GM12872 (cell line): ENCODE measurements at regions not wholly inside any gene's neighbourhood (a gene's known extent, or its start where the extent isn't known, plus 50 kb on each side); places are given as distances from the start of the nearest gene placed in this dataset.

Experiments used
- CTCF ChIP-seq: IDR thresholded peaks from 3 replicates; pipeline ENCODE4 v1.5.1; 2011; ENCODE audit warnings: low read depth, mild to moderate bottlenecking, low read length, moderate library complexity; ENCODE audit not compliant: insufficient read depth

- TF ChIP-seq CTCF, result no peak
These were observed 52.7 kb upstream of the LARP1 start for GRCh38 chr5:154702477-154702876.

GRCh38 chr5:154701181-154701580 lies 54.0 kb upstream of the LARP1 start:
- no peak for TF ChIP-seq CTCF

GRCh38 chr5:154698763-154699162 lies 56.4 kb upstream of the LARP1 start:
- TF ChIP-seq CTCF, result no peak

- TF ChIP-seq CTCF, result no peak
These were observed 57.8 kb upstream of the LARP1 start for GRCh38 chr5:154697371-154697770.

- no peak for TF ChIP-seq CTCF
These were observed 58.3 kb upstream of the LARP1 start for GRCh38 chr5:154696891-154697290.

- no peak for TF ChIP-seq CTCF
These were observed 61.0 kb upstream of the LARP1 start for GRCh38 chr5:154694159-154694558.

- no peak for TF ChIP-seq CTCF
These were observed 64.7 kb upstream of the LARP1 start for GRCh38 chr5:154690488-154690887.

GRCh38 chr5:154686490-154686889 lies 68.7 kb upstream of the LARP1 start:
- TF ChIP-seq CTCF, result no peak
